Calu3 (cell line): ENCODE measurements at regions not wholly inside any gene's neighbourhood (a gene's known extent, or its start where the extent isn't known, plus 50 kb on each side); places are given as distances from the start of the nearest gene placed in this dataset.

Experiments
- BruUV-seq: library from RNA; stranded (reverse); fragments of 400-500 nt; replicated peaks from 2 replicates; lab custom pipeline; 2021; lab: Mats Ljungman, UMichigan
- CTCF ChIA-PET: fragments of 300-600 bp; sonication (Branson Sonifier 250); formaldehyde crosslinking; loops from one replicate; lab custom pipeline; 2022; ENCODE audit warnings: antibody characterized with exemption; lab: Charles Lee
- DNase-seq: peaks from one replicate; pipeline ENCODE4 v3.0.0; 2022
- H3K27ac Mint-ChIP-seq: one replicate; pipeline ENCODE4 v1.8.0; 2022; ENCODE audit warnings: mixed read lengths; ENCODE audit not compliant: unreplicated experiment
- H3K27me3 Mint-ChIP-seq: one replicate; pipeline ENCODE4 v1.8.0; 2022; ENCODE audit warnings: mixed read lengths; ENCODE audit not compliant: unreplicated experiment
- H3K36me3 Mint-ChIP-seq: one replicate; pipeline ENCODE4 v1.8.0; 2022; ENCODE audit warnings: mild to moderate bottlenecking, moderate library complexity, mixed read lengths; ENCODE audit not compliant: insufficient read depth, unreplicated experiment
- H3K4me1 Mint-ChIP-seq: one replicate; pipeline ENCODE4 v1.8.0; 2022; ENCODE audit warnings: mild to moderate bottlenecking, low read depth, mixed read lengths; ENCODE audit not compliant: unreplicated experiment
- H3K4me3 Mint-ChIP-seq: one replicate; pipeline ENCODE4 v1.8.0; 2022; ENCODE audit warnings: mild to moderate bottlenecking, low read depth, moderate library complexity, mixed read lengths; ENCODE audit not compliant: unreplicated experiment
- H3K9me3 Mint-ChIP-seq: one replicate; pipeline ENCODE4 v1.8.0; 2022; ENCODE audit warnings: low read depth, mixed read lengths; ENCODE audit not compliant: unreplicated experiment
- intact Hi-C: fragments of 100-400 bp; cut with micrococcal nuclease; formaldehyde crosslinking; loops from one replicate; pipeline ENCODE4 v1.10.0; 2022; ENCODE audit not compliant: unreplicated experiment
- TF ChIP-seq, protein P1 (sequence below): fragments of 200-600 bp; IDR thresholded peaks from one replicate; pipeline ENCODE4 v1.8.0; 2022; ENCODE audit warnings: antibody characterized with exemption; ENCODE audit not compliant: unreplicated experiment

DNA sequence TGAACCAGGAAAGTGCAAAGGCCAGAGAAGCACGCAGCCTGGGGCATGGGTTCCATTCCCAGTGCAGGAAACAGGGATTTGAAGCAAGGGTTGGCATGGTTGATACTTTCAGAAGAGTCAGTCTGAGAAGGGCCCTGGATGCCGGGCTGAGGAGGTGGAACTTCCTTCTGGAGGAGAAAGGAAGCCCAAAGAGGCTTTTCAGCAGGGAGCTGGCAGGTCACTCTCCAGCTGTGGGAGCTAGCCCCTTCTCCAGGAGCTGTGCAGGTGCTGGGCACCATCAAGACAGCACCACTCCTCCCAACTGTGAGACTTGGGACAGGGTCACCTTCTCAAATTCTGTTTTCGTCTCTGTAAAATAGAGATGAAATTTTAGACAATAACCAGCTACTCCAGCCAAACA, 169.8 kb downstream of the ZNF248 start:
- H3K4me3 Mint-ChIP-seq = no peak overlapping the region
- no TSS peak for BruUV-seq
- no peak overlapping the region for H3K27ac Mint-ChIP-seq
- peaks cover 4% of the 10 kb centered on the region for H3K9me3 Mint-ChIP-seq
- H3K27me3 Mint-ChIP-seq = no peaks in the 10 kb centered on the region
- TF ChIP-seq, protein P1, sequence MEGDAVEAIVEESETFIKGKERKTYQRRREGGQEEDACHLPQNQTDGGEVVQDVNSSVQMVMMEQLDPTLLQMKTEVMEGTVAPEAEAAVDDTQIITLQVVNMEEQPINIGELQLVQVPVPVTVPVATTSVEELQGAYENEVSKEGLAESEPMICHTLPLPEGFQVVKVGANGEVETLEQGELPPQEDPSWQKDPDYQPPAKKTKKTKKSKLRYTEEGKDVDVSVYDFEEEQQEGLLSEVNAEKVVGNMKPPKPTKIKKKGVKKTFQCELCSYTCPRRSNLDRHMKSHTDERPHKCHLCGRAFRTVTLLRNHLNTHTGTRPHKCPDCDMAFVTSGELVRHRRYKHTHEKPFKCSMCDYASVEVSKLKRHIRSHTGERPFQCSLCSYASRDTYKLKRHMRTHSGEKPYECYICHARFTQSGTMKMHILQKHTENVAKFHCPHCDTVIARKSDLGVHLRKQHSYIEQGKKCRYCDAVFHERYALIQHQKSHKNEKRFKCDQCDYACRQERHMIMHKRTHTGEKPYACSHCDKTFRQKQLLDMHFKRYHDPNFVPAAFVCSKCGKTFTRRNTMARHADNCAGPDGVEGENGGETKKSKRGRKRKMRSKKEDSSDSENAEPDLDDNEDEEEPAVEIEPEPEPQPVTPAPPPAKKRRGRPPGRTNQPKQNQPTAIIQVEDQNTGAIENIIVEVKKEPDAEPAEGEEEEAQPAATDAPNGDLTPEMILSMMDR = no peak
- CTCF ChIA-PET = no interaction called here
- intact Hi-C loops = no loop called here
- DNase-seq = no peak
- H3K4me1 Mint-ChIP-seq = no peaks in the 10 kb centered on the region
- H3K36me3 Mint-ChIP-seq = no peaks in the 10 kb centered on the region

DNA sequence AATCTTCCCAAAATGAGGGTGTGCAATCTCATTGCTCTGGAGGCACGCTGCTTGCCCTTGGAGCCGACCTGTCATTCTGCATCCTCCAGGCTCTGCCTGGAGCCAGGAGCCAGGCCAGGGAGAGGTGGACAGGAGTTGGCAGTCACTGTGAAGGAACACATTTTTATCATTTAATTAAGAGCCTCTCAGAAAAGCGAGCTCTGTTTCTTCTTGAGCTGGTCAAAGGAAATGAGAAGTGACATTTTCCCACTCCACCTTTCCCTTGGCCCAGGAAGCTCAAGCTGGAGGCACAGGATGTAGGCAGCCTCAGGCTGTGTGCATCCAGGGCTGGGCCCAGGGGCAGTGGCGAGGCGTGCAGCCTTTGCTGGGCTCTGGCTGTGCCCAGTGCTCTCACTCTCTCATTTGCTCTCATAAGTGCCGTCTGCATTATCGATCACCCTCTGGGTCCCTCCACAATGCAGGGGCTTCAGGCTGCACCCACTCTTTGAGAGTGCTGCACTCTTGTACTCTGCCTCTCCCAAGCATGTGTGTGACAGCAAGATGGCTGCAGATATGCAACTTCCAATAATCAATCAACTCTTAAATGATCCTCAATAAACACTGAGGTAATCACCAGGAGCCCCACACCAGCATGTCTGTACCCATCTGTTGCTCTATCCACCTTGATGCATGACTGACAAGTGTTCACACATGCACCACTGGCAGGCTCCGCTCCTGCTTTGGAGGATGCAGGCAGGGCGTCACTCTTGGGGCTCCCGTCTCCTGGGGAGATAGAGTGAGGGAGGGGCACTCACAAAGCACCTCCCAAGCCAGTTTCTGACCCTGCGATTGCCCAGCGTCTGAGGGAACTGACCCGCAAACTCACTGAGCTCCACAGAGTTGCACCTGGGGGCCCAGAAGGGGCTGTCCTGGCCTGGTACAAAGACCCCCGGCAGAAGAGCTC, 171.4 kb downstream of the ZNF248 start:
- no peak overlapping the region for H3K4me3 Mint-ChIP-seq
- H3K4me1 Mint-ChIP-seq = no peaks in the 10 kb centered on the region
- TF ChIP-seq, protein P1 = no peak
- DNase-seq = no peak
- intact Hi-C loops = no loop called here
- H3K36me3 Mint-ChIP-seq = no peaks in the 10 kb centered on the region
- BruUV-seq = no TSS peak
- H3K27ac Mint-ChIP-seq = no peak overlapping the region
- peaks cover 4% of the 10 kb centered on the region for H3K9me3 Mint-ChIP-seq
- H3K27me3 Mint-ChIP-seq = no peaks in the 10 kb centered on the region
- CTCF ChIA-PET = no interaction called here

DNA sequence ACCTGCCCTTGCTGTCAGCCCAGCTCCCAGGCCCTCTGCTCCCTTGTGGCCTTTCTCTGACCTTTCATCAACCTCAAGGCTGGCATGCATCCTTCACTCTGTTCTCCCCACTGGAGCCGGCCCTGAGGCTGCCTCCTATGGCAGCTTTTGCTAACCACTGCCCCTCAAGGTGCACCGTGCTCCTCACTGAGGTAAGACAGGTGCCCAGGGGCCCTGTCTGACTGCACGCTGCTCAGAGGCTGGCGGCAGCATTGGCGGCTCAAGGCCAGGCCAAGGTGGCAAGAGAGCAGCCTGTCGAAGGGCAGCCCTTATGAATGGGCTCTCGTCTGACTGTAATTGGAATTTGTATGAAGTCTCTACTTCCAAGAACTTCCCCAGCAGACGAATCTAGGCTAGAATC, 172.6 kb downstream of the ZNF248 start:
- intact Hi-C loops = no loop called here
- Mint-ChIP-seq H3K4me1 (no peaks in the 10 kb centered on the region), H3K36me3 (no peaks in the 10 kb centered on the region), H3K27me3 (no peaks in the 10 kb centered on the region), H3K27ac (no peak overlapping the region), H3K9me3 (peaks cover 2% of the 10 kb centered on the region), H3K4me3 (no peak overlapping the region)
- BruUV-seq = no TSS peak
- CTCF ChIA-PET = no interaction called here
- TF ChIP-seq, protein P1 = no peak
- DNase-seq = no peak

DNA sequence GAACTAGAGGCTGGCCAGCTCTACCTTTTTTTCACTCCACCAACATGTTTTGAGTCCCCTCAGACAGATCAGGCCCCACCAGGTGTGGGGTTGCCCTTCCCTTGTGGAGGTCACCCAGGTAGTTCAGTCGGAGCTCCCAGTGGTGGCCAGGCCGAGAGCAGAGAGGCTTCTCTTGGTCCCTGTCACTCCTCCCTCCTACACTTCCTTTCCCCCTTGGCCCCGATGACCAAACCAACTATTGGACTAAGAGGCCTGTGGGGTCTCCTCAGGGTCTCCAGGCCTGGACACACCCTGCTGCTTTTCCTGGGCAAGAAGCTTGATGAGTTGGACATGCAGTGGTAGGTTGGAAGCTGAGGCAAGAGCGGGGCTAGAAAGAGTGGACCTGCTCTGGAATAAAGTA, 174.8 kb downstream of the ZNF248 start:
- no peaks in the 10 kb centered on the region for H3K4me1 Mint-ChIP-seq
- H3K27me3 Mint-ChIP-seq = no peaks in the 10 kb centered on the region
- H3K36me3 Mint-ChIP-seq = no peaks in the 10 kb centered on the region
- CTCF ChIA-PET = no interaction called here
- no peak overlapping the region for H3K4me3 Mint-ChIP-seq
- no TSS peak for BruUV-seq
- H3K27ac Mint-ChIP-seq = no peak overlapping the region
- DNase-seq = no peak
- H3K9me3 Mint-ChIP-seq = peaks cover 8% of the 10 kb centered on the region
- TF ChIP-seq, protein P1 = no peak
- intact Hi-C loops = no loop called here
